ENCODE measurements at regions not wholly inside any gene's neighbourhood (a gene's known extent, or its start where the extent isn't known, plus 50 kb on each side); places are given as distances from the start of the nearest gene placed in this dataset.

DNA sequence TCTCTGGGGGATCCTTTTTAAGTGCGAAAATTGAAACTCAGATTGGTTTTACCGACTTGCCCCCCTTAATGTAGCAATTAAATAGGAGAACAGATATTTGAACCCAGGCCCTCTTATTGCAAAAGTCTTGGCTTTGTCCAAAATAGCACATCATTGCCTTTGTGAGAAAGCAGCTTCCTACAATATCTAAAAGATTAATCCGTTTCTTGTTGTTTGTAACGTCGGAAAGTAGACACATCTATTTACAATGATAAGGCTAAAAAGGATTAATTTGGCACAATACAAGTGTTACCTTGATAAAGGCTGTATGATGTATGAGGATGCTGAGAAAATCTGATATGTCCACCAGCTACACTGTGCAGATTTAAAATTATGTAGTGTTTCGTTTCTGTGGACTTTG lies 108.7 kb upstream of the SLC10A2 start:
- TF ChIP-seq, protein P1, sequence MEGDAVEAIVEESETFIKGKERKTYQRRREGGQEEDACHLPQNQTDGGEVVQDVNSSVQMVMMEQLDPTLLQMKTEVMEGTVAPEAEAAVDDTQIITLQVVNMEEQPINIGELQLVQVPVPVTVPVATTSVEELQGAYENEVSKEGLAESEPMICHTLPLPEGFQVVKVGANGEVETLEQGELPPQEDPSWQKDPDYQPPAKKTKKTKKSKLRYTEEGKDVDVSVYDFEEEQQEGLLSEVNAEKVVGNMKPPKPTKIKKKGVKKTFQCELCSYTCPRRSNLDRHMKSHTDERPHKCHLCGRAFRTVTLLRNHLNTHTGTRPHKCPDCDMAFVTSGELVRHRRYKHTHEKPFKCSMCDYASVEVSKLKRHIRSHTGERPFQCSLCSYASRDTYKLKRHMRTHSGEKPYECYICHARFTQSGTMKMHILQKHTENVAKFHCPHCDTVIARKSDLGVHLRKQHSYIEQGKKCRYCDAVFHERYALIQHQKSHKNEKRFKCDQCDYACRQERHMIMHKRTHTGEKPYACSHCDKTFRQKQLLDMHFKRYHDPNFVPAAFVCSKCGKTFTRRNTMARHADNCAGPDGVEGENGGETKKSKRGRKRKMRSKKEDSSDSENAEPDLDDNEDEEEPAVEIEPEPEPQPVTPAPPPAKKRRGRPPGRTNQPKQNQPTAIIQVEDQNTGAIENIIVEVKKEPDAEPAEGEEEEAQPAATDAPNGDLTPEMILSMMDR (conservative IDR thresholded peaks at IDR 0.05; ENCODE audit: low read length): no peak
- no peak for TF ChIP-seq EZH2phosphoT487 (IDR thresholded peaks at IDR 0.05; ENCODE audit: borderline replicate concordance, low read depth, low read length)

All from OCI-LY7 (cell line).